ENCODE measurements at regions not wholly inside any gene's neighbourhood (a gene's known extent, or its start where the extent isn't known, plus 50 kb on each side); places are given as distances from the start of the nearest gene placed in this dataset.

- POLR2A ChIA-PET = no interaction called here
These were observed 1044.3 kb downstream of the DIAPH3 start for GRCh38 chr13:59119475-59119874.

GRCh38 chr13:59120297-59120843 lies 1043.4 kb downstream of the DIAPH3 start:
- CTCF ChIA-PET = no interaction called here
- TF ChIP-seq, protein P1, sequence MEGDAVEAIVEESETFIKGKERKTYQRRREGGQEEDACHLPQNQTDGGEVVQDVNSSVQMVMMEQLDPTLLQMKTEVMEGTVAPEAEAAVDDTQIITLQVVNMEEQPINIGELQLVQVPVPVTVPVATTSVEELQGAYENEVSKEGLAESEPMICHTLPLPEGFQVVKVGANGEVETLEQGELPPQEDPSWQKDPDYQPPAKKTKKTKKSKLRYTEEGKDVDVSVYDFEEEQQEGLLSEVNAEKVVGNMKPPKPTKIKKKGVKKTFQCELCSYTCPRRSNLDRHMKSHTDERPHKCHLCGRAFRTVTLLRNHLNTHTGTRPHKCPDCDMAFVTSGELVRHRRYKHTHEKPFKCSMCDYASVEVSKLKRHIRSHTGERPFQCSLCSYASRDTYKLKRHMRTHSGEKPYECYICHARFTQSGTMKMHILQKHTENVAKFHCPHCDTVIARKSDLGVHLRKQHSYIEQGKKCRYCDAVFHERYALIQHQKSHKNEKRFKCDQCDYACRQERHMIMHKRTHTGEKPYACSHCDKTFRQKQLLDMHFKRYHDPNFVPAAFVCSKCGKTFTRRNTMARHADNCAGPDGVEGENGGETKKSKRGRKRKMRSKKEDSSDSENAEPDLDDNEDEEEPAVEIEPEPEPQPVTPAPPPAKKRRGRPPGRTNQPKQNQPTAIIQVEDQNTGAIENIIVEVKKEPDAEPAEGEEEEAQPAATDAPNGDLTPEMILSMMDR (IDR thresholded peaks at IDR 0.05) = no peak
- H3K36me3 Mint-ChIP-seq (ENCODE audit: low read depth) = no peaks in the 10 kb centered on the region

More at GRCh38 chr13:59119475-59119874, 1044.3 kb downstream of the DIAPH3 start:
- ATAC-seq (ENCODE audit: poor library complexity) (no peak), DNase-seq (no peak)
- H3K27ac ChIP-seq (ENCODE audit: low read depth in 1 of 2, low read length in 2 of 2) = no peak overlapping the region
- Mint-ChIP-seq H3K27me3 (no peaks in the 10 kb centered on the region), H3K27ac (no peak overlapping the region), H3K36me3 (ENCODE audit: low read depth) (no peaks in the 10 kb centered on the region), H3K4me1 (ENCODE audit: low read depth) (no peaks in the 10 kb centered on the region), H3K9me3 (peaks cover 4% of the 10 kb centered on the region), H3K4me3 (no peak overlapping the region)
- H3K4me3 ChIP-seq (ENCODE audit: low read length) = no peak overlapping the region
- H3K36me3 ChIP-seq (ENCODE audit: insufficient read depth, low read length) = no peaks in the 10 kb centered on the region
- TF ChIP-seq, protein P1 (IDR thresholded peaks at IDR 0.05) = no peak
- H3K4me1 ChIP-seq (ENCODE audit: insufficient read depth, low read length) = no peaks in the 10 kb centered on the region
- no peaks in the 10 kb centered on the region for H3K27me3 ChIP-seq (ENCODE audit: control insufficient read depth in 1 of 2, insufficient read depth in 2 of 2, low read length in 2 of 2)
- CTCF ChIA-PET = no interaction called here
- intact Hi-C loops (cut with DNase I, micrococcal nuclease) = no loop called here
- peaks cover 0 to 3% of the 10 kb centered on the region in 2 experiments for H3K9me3 ChIP-seq (ENCODE audit: control insufficient read depth in 1 of 2, insufficient read depth in 1 of 2, low read length in 2 of 2)

GRCh38 chr13:59121507-59121906 lies 1042.2 kb downstream of the DIAPH3 start:
- Histone ChIP-seq H3K27ac (ENCODE audit: low read depth in 1 of 2, low read length in 2 of 2) (no peak overlapping the region), H3K36me3 (ENCODE audit: insufficient read depth, low read length) (no peaks in the 10 kb centered on the region), H3K27me3 (ENCODE audit: control insufficient read depth in 1 of 2, insufficient read depth in 2 of 2, low read length in 2 of 2) (no peaks in the 10 kb centered on the region), H3K4me1 (ENCODE audit: insufficient read depth, low read length) (no peaks in the 10 kb centered on the region), H3K4me3 (ENCODE audit: low read length) (no peak overlapping the region), H3K9me3 (ENCODE audit: control insufficient read depth in 1 of 2, insufficient read depth in 1 of 2, low read length in 2 of 2) (peaks cover 0 to 3% of the 10 kb centered on the region in 2 experiments)
- H3K27me3 Mint-ChIP-seq = no peaks in the 10 kb centered on the region
- H3K36me3 Mint-ChIP-seq (ENCODE audit: low read depth) = no peaks in the 10 kb centered on the region
- no peak overlapping the region for H3K27ac Mint-ChIP-seq
- intact Hi-C loops (cut with DNase I, micrococcal nuclease) = no loop called here
- peaks cover 2% of the 10 kb centered on the region for H3K9me3 Mint-ChIP-seq
- no peaks in the 10 kb centered on the region for H3K4me1 Mint-ChIP-seq (ENCODE audit: low read depth)
- ATAC-seq (ENCODE audit: poor library complexity) (no peak), DNase-seq (no peak)
- TF ChIP-seq, protein P1 (IDR thresholded peaks at IDR 0.05) = no peak
- ChIA-PET POLR2A (no interaction called here), CTCF (no interaction called here)
- no peak overlapping the region for H3K4me3 Mint-ChIP-seq

More at GRCh38 chr13:59120297-59120843, 1043.4 kb downstream of the DIAPH3 start:
- Mint-ChIP-seq H3K9me3 (peaks cover 4% of the 10 kb centered on the region), H3K27me3 (no peaks in the 10 kb centered on the region), H3K27ac (no peak overlapping the region), H3K4me1 (ENCODE audit: low read depth) (no peaks in the 10 kb centered on the region), H3K4me3 (no peak overlapping the region)
- no peak overlapping the region for H3K4me3 ChIP-seq (ENCODE audit: low read length)
- H3K27me3 ChIP-seq (ENCODE audit: control insufficient read depth in 1 of 2, insufficient read depth in 2 of 2, low read length in 2 of 2) = no peaks in the 10 kb centered on the region
- intact Hi-C loops (cut with DNase I, micrococcal nuclease) = no loop called here
- no peaks in the 10 kb centered on the region for H3K36me3 ChIP-seq (ENCODE audit: insufficient read depth, low read length)
- no peaks in the 10 kb centered on the region for H3K4me1 ChIP-seq (ENCODE audit: insufficient read depth, low read length)
- H3K27ac ChIP-seq (ENCODE audit: low read depth in 1 of 2, low read length in 2 of 2) = no peak overlapping the region
- ATAC-seq (ENCODE audit: poor library complexity) = no peak
- H3K9me3 ChIP-seq (ENCODE audit: control insufficient read depth in 1 of 2, insufficient read depth in 1 of 2, low read length in 2 of 2) = peaks cover 0 to 3% of the 10 kb centered on the region in 2 experiments
- no peak for DNase-seq
- POLR2A ChIA-PET = no interaction called here

All from CD4-positive, alpha-beta T cell (primary cell).